HepG2 (cell line): ENCODE measurements at regions not wholly inside any gene's neighbourhood (a gene's known extent, or its start where the extent isn't known, plus 50 kb on each side); places are given as distances from the start of the nearest gene placed in this dataset.

Source experiments
- ATAC-seq: fragments of 200-7000 bp; cut with Tn5 transposase; 3 replicates; pipeline ENCODE4 v1.9.1; 2020; ENCODE audit warnings: mild to moderate bottlenecking, moderate library complexity
- BruUV-seq: library from RNA; stranded (reverse); fragments of 400-500 nt; replicated peaks from 2 replicates; lab custom pipeline; 2021; lab: Mats Ljungman, UMichigan
- CTCF ChIA-PET: fragments of 300-600 bp; formaldehyde crosslinking; extraction: SDS; loops from one replicate; lab custom pipeline; 2021; ENCODE audit warnings: low total read pairs, inconsistent platforms, low intra/inter-chr PET ratio; lab: Yijun Ruan, JAX
- POLR2A ChIA-PET: fragments of 350-600 bp; sonication (Branson Sonifier 250); formaldehyde crosslinking; loops from one replicate; lab custom pipeline; 2020; ENCODE audit warnings: antibody characterized with exemption, inconsistent platforms; lab: Yijun Ruan, JAX
- DNase-seq: peaks from one replicate; pipeline ENCODE4 v3.0.0-alpha.2; 2015; ENCODE audit warnings: low spot score
- FAIRE-seq: peaks from 3 replicates; lab custom pipeline; 2011; peaks lifted over from hg19 to GRCh38; lab: Jason Lieb, UNC
- H2AFZ ChIP-seq: one replicate; pipeline ENCODE4 v1.6.1; 2011; ENCODE audit warnings: low read length, inconsistent platforms
- H3K27ac ChIP-seq: fragments of 300-600 bp; 3 replicates; pipeline ENCODE4 v1.8.0; 2011; ENCODE audit warnings: mixed run types, mild to moderate bottlenecking, mixed read lengths, low read length, inconsistent platforms; ENCODE audit not compliant: insufficient read depth; ENCODE audit errors: extremely low read length
- H3K27me3 ChIP-seq, 2 experiments: fragments of 200-600 bp in 1 of 2; 2 replicates in 1 of 2; 3 replicates in 1 of 2; pipeline versions ENCODE4 v1.6.0 to v1.8.0; 2011; ENCODE audit warnings: low read length in 2 of 2, mild to moderate bottlenecking in 2 of 2, moderate library complexity in 2 of 2, inconsistent platforms in 1 of 2; ENCODE audit not compliant: insufficient read depth in 2 of 2, control insufficient read depth in 1 of 2
- H3K36me3 ChIP-seq, 2 experiments: fragments of 200-600 bp in 1 of 2; replicated peaks in 1 of 2; 2 replicates in 1 of 2; 3 replicates in 1 of 2; pipeline versions ENCODE4 v1.5.1 to v1.8.0; 2011; ENCODE audit warnings: low read length in 2 of 2, inconsistent platforms in 1 of 2; ENCODE audit not compliant: insufficient read depth in 2 of 2, control insufficient read depth in 1 of 2
- H3K4me1 ChIP-seq: 2 replicates; pipeline ENCODE4 v1.5.1; 2012; ENCODE audit warnings: low read length, inconsistent platforms; ENCODE audit not compliant: insufficient read depth
- H3K4me2 ChIP-seq: 2 replicates; pipeline ENCODE4 v1.6.0; 2011; ENCODE audit warnings: low read depth, low read length, inconsistent platforms
- H3K4me3 ChIP-seq, 3 experiments: fragments of 200-600 bp in 1 of 3; sonication (generic), shearing (Covaris generic) in 1 of 3; replicated peaks in 1 of 3; 2 replicates each; pipeline ENCODE4 v1.5.1; 2011 to 2016; ENCODE audit warnings: low read length in 3 of 3, inconsistent platforms in 2 of 3, low read depth in 2 of 3, mild to moderate bottlenecking in 2 of 3, control low read depth in 1 of 3, mixed read lengths in 1 of 3; ENCODE audit not compliant: insufficient read depth in 1 of 3
- H3K79me2 ChIP-seq: one replicate; pipeline ENCODE4 v1.6.1; 2011; ENCODE audit warnings: low read length, inconsistent platforms; ENCODE audit not compliant: insufficient read depth
- H3K9ac ChIP-seq: 2 replicates; pipeline ENCODE4 v1.6.0; 2011; ENCODE audit warnings: mild to moderate bottlenecking, low read depth, low read length, inconsistent platforms; ENCODE audit not compliant: insufficient read depth
- H3K9me3 ChIP-seq: 2 replicates; pipeline ENCODE4 v1.5.1; 2012; ENCODE audit warnings: mild to moderate bottlenecking, low read length
- H4K20me1 ChIP-seq: 2 replicates; pipeline ENCODE4 v1.6.0; 2011; ENCODE audit warnings: inconsistent platforms, mild to moderate bottlenecking, low read length, moderate library complexity; ENCODE audit not compliant: insufficient read depth
- ATAD3A ChIP-seq: sonication (generic); formaldehyde crosslinking; IDR thresholded peaks from 2 replicates; pipeline ENCODE4 v1.4.0; 2020; ENCODE audit warnings: missing genetic modification reagents
- GLI4 ChIP-seq: sonication (generic); formaldehyde crosslinking; IDR thresholded peaks from 2 replicates; pipeline ENCODE4 v1.5.1; 2020; ENCODE audit warnings: missing genetic modification reagents, mild to moderate bottlenecking, moderate library complexity, borderline replicate concordance
- GRHL1 ChIP-seq: sonication (generic); formaldehyde crosslinking; conservative IDR thresholded peaks from 2 replicates; pipeline ENCODE4 v1.8.0; 2022; ENCODE audit warnings: missing genetic modification reagents
- KIAA2018 ChIP-seq: sonication (generic); formaldehyde crosslinking; IDR thresholded peaks from 2 replicates; pipeline ENCODE4 v1.5.0; 2020; ENCODE audit warnings: mild to moderate bottlenecking, missing genetic modification reagents, borderline replicate concordance
- PRDM15 ChIP-seq: sonication (generic); formaldehyde crosslinking; IDR thresholded peaks from 2 replicates; pipeline ENCODE4 v1.4.0; 2020; ENCODE audit warnings: missing genetic modification reagents
- TSC22D2 ChIP-seq: sonication (generic); formaldehyde crosslinking; IDR thresholded peaks from 2 replicates; pipeline ENCODE4 v1.5.1; 2020; ENCODE audit warnings: missing genetic modification reagents, mild to moderate bottlenecking, borderline replicate concordance
- ZNF678 ChIP-seq: sonication (generic); formaldehyde crosslinking; IDR thresholded peaks from 2 replicates; pipeline ENCODE4 v1.4.0; 2020; ENCODE audit warnings: mild to moderate bottlenecking, missing genetic modification reagents
- WGBS: methylation state at CpG from one replicate; pipeline ENCODE4 v1.1.6; 2017; ENCODE audit warnings: low lambda C conversion rate; 5-methylcytosine and 5-hydroxymethylcytosine counted together
- in situ Hi-C: cut with HindIII; loops from 2 replicates; pipeline ENCODE4 v1.10.0; 2017; ENCODE audit warnings: low pct_unique_long_range_greater_than_20kb; ENCODE audit not compliant: extremely low pct_ligation_motif_present
- intact Hi-C: fragments of 100-400 bp; cut with micrococcal nuclease; formaldehyde crosslinking; loops from one replicate; pipeline ENCODE4 v1.10.0; 2022; ENCODE audit not compliant: unreplicated experiment

GRCh38 chrX:101736651-101737050 is 77.0 kb upstream of the ARMCX2 start (continued):
- no peak for TF ChIP-seq KIAA2018

GRCh38 chrX:101732870-101733269 is 73.2 kb upstream of the ARMCX2 start:
- H3K9ac ChIP-seq: no peak overlapping the region
- CTCF ChIA-PET: no interaction called here
- H3K27ac ChIP-seq: no peak overlapping the region
- no peak for TF ChIP-seq ZNF678 (CRISPR knock-in tag)
- no peak for TF ChIP-seq PRDM15 (CRISPR knock-in tag)
- TF ChIP-seq GRHL1 (CRISPR knock-in tag): no peak
- no peak for TF ChIP-seq TSC22D2
- no peak for TF ChIP-seq GLI4 (CRISPR knock-in tag)
- no peak for TF ChIP-seq ATAD3A (CRISPR knock-in tag)
- intact Hi-C loops (no loop called here), in situ Hi-C loops (no loop called here)
- H2AFZ ChIP-seq: no peak overlapping the region
- DNase-seq (no peak), FAIRE-seq (no peak), ATAC-seq (no peak)
- H3K36me3 ChIP-seq: no peaks in the 10 kb centered on the region
- BruUV-seq: no TSS peak
- POLR2A ChIA-PET: no interaction called here
- H3K27me3 ChIP-seq: no peaks in the 10 kb centered on the region
- H3K4me3 ChIP-seq: no peak overlapping the region
- H3K4me2 ChIP-seq: no peak overlapping the region
- 0% methylated on average over 1 of the region's 1 CpG for WGBS
- H3K79me2 ChIP-seq: no peaks in the 10 kb centered on the region
- no peaks in the 10 kb centered on the region for H3K4me1 ChIP-seq
- no peaks in the 10 kb centered on the region for H4K20me1 ChIP-seq
- no peaks in the 10 kb centered on the region for H3K9me3 ChIP-seq
